ENCODE measurements at regions not wholly inside any gene's neighbourhood (a gene's known extent, or its start where the extent isn't known, plus 50 kb on each side); places are given as distances from the start of the nearest gene placed in this dataset.

DNA sequence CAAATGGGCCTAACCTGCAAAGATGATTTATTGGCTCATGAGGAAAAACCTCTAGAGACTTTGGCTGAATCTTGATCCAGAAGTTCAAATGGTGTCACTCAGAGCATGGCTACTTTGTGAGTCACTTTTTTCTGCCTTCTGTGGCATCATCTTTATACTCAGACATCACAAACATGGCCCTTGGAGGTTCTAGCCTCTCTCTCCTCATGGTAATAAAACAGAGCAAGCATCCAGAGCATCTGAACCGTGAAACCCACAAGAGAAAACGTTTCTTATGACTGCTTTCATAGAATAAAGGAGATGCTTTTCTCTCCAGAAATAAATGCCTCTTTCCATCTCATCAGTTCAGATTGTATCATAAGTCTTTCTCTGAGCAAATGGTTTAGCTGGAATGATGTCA is 780.3 kb downstream of the KCTD16 start:
- no peak for DNase-seq (ENCODE audit: low read depth)

DNA sequence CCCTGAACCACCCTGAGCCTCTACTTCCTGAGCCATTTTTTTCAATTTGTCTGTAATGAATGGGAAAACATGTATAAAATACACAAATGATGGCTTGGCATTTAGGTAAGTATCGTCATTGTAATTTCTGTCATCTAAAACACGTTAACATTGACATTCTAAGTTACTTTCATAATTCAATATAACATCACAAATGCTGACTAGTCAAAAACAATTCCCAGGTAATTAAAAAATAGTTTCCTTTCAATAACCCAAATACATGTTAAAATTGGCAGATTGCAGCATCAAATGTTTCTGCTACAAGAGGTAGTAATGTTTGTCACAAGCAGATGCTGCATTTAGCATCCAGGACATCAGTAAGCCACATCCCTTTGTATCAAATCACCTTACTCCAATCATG is 776.4 kb downstream of the KCTD16 start:
- no peak for DNase-seq (ENCODE audit: low read depth)

DNA sequence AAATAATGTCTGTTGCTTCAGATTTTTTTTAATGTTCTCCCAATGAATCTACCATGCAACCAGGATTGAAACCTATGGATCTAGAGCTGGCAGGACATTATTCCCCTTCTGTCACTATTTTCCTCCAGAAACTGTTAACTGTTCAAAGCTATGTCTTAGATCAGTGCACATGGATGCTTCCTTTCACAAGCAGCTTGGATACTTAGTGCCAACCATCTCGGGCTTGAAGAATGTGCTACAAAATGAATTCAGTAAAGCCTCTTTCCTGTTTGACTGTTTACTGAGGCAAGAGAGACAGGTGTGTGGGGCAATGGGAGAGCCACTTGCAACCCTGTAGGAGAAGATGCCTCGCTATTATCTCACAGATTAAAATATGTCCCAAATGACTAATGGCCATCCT is 774.8 kb downstream of the KCTD16 start:
- DNase-seq (ENCODE audit: low read depth) = no peak

DNA sequence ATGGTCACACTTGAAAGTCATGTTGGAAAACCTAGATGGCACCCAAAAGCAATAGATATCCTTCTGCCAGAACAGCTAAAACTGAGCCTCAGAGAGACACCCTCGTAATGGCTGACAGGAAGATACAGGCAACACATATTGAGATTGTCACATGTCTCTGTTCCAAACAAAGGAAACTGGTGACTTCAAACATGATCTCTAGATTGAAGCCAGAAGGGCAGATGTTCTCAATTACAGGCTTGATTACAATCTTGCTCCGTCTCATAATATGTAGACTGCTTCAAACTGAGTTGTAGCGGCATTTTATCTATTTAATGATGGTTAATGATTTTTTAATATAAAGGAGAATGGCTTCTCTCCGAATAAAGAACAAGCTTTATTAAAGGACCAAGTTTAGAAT is 774.3 kb downstream of the KCTD16 start:
- no peak for DNase-seq (ENCODE audit: low read depth)

DNA sequence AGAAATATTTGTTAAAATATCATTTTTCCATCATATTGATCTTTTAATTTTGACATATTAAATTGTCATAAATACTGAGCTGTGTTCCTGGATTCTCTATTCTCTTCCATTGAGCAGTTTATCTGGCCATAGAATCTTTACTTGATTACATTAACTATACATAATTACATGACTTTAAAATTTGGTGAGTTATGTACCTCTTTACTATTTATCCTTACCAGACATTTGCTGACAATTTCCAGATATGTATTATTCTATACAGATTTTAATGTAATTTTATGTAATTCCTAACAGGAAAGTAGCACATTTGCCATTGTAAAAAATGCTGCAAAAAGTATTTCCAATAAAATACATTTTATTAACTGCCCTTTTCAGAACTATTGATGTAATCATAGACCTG is 770.3 kb downstream of the KCTD16 start:
- DNase-seq (ENCODE audit: low read depth) = no peak

DNA sequence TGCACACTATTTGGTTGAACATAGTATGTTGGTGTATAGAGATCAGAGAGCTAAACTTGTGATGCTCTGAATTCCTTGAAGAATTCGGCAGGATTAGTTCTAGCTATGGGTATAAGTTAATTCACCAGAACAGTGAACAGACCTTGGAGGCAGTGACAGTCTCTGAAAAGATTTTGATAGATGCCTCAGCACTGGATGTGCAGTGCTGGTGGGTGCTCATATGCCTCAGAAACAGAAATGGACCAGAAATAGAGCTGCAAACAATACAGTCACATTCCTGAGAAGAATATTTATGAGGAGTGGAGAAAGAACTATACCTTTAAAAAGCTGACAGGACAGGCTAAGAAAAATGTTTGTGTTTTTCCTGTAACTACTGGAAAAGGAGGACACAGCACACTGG is 747.7 kb downstream of the KCTD16 start:
- DNase-seq (ENCODE audit: low read depth) = no peak

DNA sequence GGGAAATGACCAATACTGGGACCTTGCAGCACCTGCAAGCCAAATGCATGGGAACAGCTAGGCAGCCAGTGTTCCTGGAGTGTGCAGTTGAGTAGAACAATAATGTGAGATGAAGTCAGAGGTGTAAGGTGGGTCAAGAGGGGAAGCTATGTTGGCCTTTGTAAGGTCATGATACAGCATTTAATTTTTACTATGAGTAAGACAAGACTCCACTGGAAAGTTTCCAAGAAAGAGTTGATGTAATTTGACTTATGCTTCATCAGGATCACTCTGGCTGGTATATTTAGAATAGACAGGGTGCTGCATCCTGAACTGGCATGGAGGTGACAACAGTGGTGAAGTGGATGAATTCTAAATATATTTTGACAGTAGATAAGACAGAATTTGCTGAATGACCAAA is 744.8 kb downstream of the KCTD16 start:
- DNase-seq (ENCODE audit: low read depth) = no peak

DNA sequence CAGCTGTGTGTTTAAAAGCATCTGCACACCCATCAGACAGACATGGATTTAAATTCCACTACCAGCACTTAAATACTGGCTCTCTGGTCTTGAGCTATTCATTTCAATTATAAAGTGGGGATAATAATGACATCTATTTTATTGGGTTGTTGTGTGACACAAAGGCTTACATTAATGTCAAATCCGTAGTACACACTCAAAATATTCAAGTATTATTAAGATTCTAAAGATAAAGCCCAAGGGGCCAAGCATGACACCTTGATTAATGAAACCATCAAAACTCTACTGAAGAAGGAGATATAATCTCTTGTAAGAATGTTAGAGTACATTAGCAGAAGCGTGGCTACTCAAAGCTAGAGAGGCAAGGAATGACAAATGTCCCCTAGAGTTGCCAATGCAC is 743.0 kb downstream of the KCTD16 start:
- no peak for DNase-seq (ENCODE audit: low read depth)

DNA sequence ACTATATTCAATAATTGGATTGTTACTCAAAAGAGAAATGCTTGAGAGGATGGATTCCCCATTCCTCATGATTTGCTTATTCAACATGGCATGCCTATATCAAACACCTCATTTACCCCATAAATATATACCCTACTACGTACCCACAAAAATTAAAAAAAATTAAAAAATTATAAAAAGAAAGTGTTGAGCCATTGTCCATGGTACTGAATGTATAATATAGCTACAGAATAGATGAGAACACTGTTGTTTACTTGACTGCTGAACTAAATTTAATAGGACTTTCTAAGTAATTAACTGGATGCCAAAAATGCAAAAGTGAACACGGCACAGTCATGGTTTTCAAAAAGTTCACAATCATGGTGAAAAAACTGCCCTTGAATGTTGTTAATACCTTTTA is 725.8 kb downstream of the KCTD16 start:
- DNase-seq (ENCODE audit: low read depth) = no peak

DNA sequence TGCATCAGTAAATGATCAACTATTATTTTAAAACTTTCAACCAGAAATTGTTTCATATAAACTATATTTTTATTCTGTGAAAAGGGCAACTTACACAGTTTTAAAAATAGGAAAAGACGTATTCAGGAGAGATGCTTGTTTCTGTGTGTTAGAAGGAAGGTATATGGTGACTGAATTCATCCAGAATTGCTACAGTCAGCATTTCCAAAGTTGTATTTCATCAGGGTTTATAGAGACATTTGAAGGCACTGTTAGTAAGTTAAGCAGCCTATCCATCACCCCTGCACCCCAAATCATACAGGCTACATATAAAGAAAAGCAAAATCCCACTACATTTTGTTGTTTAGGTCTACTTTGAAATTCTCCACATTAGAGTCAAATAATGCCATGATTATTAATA is 716.0 kb downstream of the KCTD16 start:
- DNase-seq (ENCODE audit: low read depth) = no peak

DNA sequence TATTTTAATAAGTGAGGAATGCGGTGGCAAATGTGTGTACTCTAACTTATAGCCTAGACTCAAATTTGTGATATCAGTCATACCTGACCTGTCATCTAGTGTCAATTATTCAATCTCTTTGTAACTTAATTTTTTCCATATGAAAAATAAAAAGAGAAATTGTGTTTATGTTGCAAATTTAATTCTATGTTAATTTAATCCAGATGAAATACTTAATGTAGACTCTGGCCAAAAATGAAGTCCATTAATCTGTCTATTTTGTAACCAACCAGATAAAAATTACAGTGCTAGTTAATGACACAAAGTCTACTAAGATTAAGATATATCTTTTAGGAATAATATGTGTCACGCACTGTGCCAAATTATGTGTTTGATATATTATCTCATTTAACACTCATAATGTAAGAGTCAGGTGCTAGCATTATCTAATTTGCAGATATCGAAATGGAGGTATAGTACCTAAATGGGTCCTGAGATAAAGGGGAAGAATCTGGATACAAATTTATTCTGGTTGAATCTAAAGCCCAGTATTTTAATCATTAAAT is 712.1 kb downstream of the KCTD16 start:
- DNase-seq (ENCODE audit: low read depth) = no peak

DNA sequence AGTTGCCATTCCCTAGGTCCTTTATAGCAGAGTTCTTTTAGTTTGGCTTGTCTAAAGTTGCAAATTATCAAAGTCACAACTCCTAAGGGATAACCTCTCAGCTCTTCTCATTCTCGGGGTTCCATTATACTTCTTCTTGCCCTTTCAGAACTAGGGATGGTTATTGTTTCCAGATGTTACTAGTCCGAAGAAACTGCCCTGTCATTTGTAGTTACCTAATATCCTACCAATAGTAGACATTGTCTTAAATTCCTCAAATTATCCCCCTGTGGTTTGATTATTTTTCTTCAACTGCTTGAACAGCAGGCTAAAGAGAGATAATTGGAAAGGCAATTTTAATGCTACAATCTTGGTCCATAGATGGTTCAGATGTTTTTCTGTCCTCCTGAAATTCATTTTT is 709.8 kb downstream of the KCTD16 start:
- no peak for DNase-seq (ENCODE audit: low read depth)

DNA sequence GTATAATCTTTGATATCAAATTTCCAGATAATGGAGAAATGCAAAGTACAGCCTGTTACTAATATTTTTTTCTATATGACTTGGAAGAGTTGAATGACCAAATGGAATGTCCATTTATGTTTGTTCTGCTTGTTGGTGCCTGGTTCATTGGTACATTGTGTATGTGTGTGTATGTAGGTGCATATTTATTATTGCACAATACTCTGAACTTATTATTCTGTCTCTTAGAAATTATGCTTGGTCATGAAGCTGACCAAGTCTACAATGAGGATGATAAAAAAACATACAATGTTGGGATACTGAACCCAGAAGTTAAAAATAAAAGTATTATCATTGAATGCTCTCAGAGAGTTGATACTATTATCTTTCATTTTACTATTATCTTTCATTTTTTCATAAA is 706.3 kb downstream of the KCTD16 start:
- DNase-seq (ENCODE audit: low read depth) = no peak

DNA sequence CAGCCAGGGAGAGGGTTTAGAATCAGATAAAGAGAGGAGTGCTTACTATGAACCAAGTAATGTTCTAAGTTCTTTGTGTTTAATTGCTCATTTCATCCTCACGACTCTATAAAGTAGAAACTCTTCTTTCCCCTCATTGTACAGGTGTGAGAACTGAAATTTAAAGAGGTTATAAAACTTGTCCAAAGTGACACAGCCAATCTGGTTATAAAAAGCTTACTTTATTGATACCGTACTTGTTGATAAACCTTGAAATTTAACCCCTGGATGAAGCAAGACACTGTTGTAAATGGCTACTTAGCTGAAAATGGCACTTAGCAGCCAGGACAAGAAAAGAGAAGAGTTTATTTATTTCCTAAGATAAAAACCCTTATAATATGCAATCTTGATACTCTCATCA is 702.4 kb downstream of the KCTD16 start:
- DNase-seq (ENCODE audit: low read depth) = no peak

DNA sequence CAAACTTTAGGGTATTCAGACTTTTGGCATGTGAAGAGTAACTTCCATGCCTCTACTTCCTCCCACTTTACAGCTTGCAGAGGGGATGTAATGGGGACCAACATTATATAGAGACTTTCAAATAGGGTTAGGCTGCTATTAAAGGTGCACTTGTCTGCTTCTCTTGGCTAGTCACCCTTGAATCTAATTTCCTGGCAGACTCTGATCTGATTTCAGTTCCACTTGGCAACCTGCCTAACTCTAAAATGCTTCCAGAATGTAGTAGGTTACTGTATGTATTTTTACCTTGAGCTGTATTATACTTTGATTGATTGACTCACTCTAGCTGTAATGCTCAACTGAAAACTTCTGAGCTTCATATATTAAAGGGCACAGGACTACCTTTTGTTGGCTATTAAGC is 693.4 kb downstream of the KCTD16 start:
- DNase-seq (ENCODE audit: low read depth) = no peak

DNA sequence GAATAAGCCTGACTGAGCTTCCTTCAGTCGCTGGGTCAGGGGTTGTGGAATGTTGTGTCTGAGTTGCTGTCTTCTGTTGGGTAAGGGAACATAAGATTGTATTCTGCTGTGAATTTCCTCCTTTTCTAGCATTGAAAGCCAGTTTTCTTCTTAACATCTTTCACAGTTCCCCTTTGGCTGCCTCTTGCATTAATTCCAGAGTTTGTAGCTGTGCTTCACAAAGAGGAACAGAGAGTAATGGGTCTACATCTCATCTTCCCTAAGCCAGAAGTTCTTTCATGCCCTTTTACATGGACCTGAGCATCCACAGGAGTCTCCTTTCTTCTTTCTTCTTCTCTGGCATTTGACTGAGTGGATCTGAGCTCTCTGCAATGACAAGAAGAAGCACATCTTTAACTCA is 686.8 kb downstream of the KCTD16 start:
- DNase-seq (ENCODE audit: low read depth) = no peak

DNA sequence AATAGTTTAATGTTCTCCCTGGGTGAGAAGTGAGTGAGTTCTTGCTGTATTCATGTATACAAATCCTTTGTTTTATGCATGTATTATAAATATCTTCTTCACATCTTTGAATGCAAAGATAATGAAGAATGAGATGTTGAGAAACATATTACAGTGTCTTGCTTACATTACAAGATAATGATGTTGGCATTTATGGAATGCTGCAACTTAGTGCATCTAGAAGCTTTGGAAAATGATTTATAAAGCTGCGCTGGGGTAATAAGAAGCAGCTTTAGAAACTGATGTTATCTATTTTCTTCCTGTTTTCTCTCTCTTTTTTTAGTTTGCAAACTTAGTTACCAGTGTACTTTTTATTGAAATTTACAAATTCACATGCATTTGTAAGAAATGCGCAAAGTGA is 673.4 kb downstream of the KCTD16 start:
- no peak for DNase-seq (ENCODE audit: low read depth)

DNA sequence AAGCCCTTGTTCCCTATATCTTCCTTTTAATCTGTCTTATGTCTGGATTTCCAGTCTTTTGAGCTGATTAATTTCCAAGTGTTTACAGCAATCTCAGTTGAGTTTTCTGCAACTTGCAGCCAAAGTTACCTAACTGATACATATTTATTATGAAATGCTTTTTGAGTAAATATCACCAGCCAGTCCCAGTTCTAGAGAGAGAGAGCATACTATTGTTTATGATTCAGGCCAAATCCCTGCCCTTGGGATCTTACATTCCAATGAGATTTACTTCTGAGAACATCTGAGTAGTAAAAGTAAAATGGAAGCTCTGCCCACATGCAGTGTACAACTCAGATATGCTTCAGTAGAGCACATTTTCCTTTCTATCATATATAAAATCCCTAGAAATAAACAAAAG is 661.7 kb downstream of the KCTD16 start:
- DNase-seq (ENCODE audit: low read depth) = no peak

DNA sequence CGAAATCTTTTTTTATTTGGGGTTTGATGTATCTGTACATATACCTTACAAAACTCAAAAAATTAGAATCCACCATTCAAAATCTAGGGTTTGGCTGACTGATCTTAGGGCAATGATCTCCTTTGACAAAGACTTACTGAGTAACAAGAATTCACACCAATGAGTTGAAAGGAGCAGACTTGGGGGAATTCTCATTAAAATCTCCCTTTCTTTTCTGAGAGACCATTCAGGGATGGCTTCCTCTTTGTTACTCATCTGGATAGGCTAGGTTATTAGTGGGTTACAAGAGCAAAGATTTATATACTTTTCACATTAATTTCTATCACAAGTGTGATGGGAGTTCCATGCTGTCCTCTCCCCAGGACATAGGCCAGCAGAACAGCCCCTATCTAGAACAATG is 661.0 kb downstream of the KCTD16 start:
- DNase-seq (ENCODE audit: low read depth) = no peak

DNA sequence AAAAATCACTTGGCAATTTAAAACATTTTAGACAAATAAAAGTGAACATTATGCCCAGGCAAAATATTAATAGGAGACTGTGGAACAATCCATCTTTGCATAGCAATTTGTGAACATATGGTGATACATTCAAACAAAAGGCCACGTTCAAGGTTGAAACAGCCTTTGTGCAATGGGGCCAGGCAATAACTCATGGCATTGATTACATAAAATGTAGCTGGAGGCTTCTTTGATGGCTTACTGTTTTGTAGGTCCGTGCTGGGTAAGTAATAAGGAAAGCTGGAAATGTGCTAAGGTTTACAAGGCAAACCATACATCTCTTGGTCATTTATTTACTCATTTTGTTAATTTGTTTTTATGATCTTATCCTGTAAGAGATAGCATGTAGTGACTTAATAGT is 651.8 kb downstream of the KCTD16 start:
- DNase-seq (ENCODE audit: low read depth) = no peak

DNA sequence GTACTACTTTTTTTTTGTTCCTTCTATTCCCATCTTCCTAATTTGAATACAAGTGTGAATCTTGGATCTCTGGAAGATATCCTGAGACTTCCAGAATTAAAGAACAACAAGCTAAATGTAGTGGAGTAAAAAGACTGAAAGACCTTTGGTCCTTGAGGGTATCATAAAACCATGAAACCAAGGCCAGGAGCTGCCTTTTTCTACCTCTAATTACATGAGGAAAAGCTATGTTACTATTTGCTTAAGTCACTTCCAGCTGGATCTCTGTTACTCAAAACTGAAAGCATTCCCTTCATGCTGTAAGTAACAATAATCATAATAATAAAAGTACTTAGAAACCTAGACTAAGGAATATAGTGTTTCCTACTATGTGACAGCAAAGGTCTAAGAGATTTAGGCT is 649.6 kb downstream of the KCTD16 start:
- DNase-seq (ENCODE audit: low read depth) = no peak

DNA sequence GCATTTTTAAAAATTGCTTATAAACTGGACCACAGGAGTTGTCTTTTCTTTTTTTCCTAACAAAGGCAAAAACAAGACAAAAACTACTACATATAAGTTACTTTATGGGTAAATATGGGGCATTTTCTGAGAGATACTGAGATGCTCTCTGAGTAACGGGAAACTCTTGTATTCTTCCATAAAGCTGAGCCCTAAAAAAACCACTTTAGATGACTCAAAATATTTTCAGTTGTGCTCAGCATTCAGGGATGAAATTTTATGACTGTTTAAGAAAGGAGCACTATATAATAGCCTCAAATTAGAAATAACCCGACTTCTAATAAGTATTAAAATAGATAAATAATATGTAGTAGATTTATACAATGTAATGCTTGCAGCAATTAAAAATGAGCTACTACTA is 644.5 kb downstream of the KCTD16 start:
- DNase-seq (ENCODE audit: low read depth) = no peak

DNA sequence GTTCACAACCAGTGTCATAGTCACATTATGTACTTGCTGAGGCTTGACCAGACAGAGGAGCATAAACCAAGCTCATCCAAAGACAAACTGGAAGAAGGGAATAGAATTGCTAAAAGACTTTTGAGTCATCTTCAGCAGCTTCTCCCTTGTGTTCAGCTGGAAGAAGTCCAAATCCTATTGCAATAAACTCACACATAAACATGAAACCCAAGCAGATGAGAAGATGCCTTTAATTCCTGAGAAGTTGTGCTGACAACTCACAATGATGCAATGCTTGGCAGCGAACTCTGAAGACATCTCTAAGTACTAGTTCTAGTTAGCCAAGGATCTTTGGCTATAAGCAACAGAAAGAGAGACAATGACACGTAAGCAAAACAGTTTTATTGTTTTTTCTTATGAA is 642.1 kb downstream of the KCTD16 start:
- DNase-seq (ENCODE audit: low read depth) = peak; percentile 89

DNA sequence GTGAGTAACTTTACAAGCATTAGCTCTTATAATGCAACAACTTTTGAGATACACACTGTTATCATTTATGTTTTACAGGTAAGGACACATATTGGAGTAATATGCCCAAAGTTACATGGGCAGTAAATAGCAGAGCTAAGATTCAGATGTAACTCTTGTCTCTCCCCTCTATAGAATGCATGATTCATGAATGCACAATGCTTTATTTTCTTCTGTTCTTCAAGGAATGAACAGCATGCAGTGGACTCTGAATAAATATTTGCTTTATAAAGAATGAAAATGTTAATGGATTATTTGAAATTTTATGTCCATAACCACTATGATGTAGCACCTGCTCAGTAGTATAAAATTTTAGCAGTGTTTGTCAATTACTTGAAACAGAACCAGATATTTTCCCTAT is 629.5 kb downstream of the KCTD16 start:
- DNase-seq (ENCODE audit: low read depth) = no peak

DNA sequence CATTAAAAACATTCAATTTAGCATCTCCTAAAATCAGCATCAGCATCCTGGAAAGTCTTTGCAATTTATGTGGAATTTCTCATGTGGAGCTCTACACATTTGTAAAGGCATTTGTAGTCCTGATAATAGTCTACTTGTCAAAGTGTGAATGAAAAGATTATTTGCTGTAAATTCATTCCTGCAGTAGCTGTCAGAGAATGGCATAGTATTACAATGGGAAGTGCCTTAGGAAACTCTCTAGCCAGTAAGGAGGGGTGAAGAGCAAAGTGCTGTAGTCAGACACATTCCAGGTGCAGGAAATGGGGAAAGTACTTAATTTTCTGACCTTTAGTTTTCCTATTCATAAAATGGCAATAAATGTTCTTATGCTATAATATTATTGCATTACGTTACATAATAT is 627.9 kb downstream of the KCTD16 start:
- DNase-seq (ENCODE audit: low read depth) = no peak
